ENCODE measurements at regions not wholly inside any gene's neighbourhood (a gene's known extent, or its start where the extent isn't known, plus 50 kb on each side); places are given as distances from the start of the nearest gene placed in this dataset.

GRCh38 chr6:144637541-144637940 lies 352.4 kb downstream of the UTRN start:
- intact Hi-C loops (cut with DNase I) = no loop called here
- DNase-seq = no peak
- no peak overlapping the region for H3K27ac ChIP-seq
- no peaks in the 10 kb centered on the region for H3K9me3 ChIP-seq
- TF ChIP-seq CTCF (IDR thresholded peaks at IDR 0.05) = no peak
- no peak overlapping the region for H3K4me3 ChIP-seq
- H3K4me1 ChIP-seq = peaks cover 0 to 19% of the 10 kb centered on the region in 2 donors
- no peaks in the 10 kb centered on the region for H3K27me3 ChIP-seq
- H3K36me3 ChIP-seq = no peaks in the 10 kb centered on the region
- no peak for ATAC-seq

GRCh38 chr6:144639654-144640053 lies 354.5 kb downstream of the UTRN start:
- ATAC-seq (no peak), DNase-seq (no peak)
- Histone ChIP-seq H3K9me3 (no peaks in the 10 kb centered on the region), H3K4me3 (no peak overlapping the region), H3K36me3 (no peaks in the 10 kb centered on the region), H3K27me3 (no peaks in the 10 kb centered on the region), H3K4me1 (peaks cover 0 to 19% of the 10 kb centered on the region in 2 donors), H3K27ac (no peak overlapping the region)
- TF ChIP-seq CTCF (IDR thresholded peaks at IDR 0.05) = no peak
- intact Hi-C loops (cut with DNase I) = no loop called here

GRCh38 chr6:144641286-144641685 lies 356.2 kb downstream of the UTRN start:
- DNase-seq (no peak), ATAC-seq (no peak)
- no peaks in the 10 kb centered on the region for H3K27me3 ChIP-seq
- H3K9me3 ChIP-seq = no peaks in the 10 kb centered on the region
- no peaks in the 10 kb centered on the region for H3K36me3 ChIP-seq
- intact Hi-C loops (cut with DNase I) = no loop called here
- H3K4me3 ChIP-seq = no peak overlapping the region
- peaks cover 0 to 19% of the 10 kb centered on the region in 2 donors for H3K4me1 ChIP-seq
- H3K27ac ChIP-seq = no peak overlapping the region
- no peak for TF ChIP-seq CTCF (IDR thresholded peaks at IDR 0.05)

GRCh38 chr6:144644776-144645175 lies 359.6 kb downstream of the UTRN start:
- H3K27me3 ChIP-seq = no peaks in the 10 kb centered on the region
- ATAC-seq = no peak
- H3K9me3 ChIP-seq = no peaks in the 10 kb centered on the region
- TF ChIP-seq CTCF (IDR thresholded peaks at IDR 0.05) = no peak
- no peak overlapping the region for H3K4me3 ChIP-seq
- H3K27ac ChIP-seq = no peak overlapping the region
- no peak for DNase-seq
- H3K36me3 ChIP-seq = no peaks in the 10 kb centered on the region
- H3K4me1 ChIP-seq = no peaks in the 10 kb centered on the region
- intact Hi-C loops (cut with DNase I) = no loop called here

GRCh38 chr6:144646093-144647056 lies 361.2 kb downstream of the UTRN start:
- H3K9me3 ChIP-seq = no peaks in the 10 kb centered on the region
- ATAC-seq = no peak
- TF ChIP-seq CTCF (IDR thresholded peaks at IDR 0.05) = no peak
- no peak overlapping the region for H3K4me3 ChIP-seq
- intact Hi-C loops (cut with DNase I) = no loop called here
- no peaks in the 10 kb centered on the region for H3K27me3 ChIP-seq
- H3K27ac ChIP-seq = no peak overlapping the region
- H3K36me3 ChIP-seq = no peaks in the 10 kb centered on the region
- no peaks in the 10 kb centered on the region for H3K4me1 ChIP-seq
- no peak for DNase-seq
